ENCODE measurements at regions not wholly inside any gene's neighbourhood (a gene's known extent, or its start where the extent isn't known, plus 50 kb on each side); places are given as distances from the start of the nearest gene placed in this dataset.
A peak's percentile ranks its signal among the peaks of the same experiment; 100 is the strongest.

DNA sequence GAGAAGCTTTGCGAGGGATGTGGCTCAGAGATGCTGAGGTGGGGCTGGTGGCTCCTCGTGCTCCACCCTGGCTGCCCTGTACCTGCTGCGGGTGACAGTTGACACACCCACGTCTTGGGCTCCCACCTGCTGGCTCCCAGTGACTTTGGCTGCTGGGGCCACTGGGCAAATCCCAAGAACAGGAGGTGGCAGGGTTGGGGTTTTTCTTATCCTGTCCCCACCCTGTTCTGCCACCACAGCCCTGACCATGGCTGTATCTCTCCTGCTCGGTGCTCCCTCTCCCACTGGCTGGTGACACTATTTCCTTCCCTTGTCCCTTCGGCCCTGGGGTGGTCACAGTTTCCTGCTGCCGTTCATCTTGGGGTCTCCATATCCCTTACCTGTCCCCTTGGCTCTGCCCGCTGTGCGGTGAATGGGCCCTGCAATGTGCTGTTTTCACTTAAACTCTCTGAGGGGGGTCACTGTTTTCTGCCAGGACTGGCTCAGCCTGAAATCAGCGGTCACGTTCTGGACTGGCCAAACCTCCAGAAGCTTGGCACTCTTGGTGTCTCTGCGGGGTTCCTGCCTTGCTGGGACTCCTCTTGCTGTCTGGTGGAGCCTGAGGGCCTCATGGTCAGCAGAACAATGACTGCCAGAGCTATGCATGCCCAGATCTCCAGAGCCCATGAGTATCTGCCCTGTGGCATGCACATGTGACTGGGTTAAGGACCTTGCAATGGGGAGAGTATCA, 144.2 kb downstream of the IRF8 start:
- no peak for DNase-seq

DNA sequence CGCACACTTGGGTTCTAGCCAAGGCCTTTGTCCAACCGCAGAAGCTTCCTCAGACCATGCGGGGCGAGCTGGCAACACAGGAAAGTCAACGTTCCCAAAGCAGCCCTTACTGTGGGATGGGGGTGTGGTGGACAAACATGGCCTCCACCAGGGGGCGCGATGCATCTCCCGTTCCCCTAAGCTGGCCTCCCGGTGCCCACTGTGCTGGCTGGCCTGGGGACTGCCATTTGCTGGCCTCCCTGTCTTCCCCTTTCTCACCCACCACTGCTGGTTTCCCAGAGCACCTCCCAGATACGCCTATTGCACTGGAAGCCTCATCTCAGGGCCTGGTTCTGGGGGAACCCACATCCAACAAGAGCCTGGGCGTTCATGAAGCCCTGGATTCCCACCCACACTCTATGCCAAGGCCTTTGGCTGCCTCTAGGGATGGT, 145.3 kb downstream of the IRF8 start:
- no peak for DNase-seq

DNA sequence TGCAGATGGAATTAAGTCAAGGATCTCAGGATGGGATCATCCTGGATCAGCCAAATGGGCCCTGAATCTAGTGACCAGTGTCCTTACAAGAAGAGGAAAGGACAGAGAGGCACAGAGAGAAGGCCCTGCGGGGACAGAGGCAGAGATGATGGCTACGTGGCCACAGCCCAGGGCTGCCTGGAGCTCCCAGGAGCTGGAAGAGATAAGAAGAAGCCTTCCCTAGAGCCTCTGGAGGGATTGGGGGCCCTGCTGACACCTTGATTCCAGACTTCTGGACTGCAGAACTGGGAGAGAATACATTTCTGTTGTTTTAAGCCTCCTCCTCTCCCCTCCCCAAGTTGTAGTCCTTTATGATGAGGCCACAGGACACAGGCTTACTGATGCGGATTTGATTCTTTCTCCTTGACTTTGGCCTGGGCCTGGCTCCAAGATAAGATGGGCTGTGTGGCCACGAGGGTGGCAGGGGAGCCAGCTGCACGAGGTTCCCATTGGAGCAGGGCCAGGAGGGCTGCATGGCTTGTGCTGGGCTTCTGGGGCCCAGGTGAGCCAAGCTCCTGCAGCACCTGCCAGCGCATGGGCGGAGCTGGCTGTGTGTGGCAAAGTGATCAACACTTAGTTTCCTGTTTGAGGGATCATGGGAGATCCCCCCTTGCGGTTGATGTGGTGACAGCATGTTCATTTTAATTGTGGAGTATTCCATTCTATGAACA, 146.1 kb downstream of the IRF8 start:
- peak; percentile 76 for DNase-seq

DNA sequence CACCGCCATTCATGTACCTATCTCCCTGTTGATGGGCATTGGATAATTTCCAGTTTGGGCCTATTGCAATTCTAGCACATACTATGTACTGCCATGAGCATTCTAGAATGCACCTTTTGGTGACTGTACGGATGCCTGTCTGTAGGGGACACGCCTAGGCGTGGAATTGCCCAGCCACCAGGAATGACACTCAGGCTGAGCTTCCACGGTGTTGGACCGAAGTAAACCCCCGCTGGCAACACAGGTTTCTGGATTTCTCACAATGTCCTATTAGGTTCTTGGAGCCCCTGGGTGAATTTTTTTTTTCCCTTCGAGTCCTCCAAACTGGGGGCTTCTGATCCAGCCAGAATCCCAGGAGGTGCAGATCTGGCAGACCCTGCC, 146.6 kb downstream of the IRF8 start:
- no peak for DNase-seq

DNA sequence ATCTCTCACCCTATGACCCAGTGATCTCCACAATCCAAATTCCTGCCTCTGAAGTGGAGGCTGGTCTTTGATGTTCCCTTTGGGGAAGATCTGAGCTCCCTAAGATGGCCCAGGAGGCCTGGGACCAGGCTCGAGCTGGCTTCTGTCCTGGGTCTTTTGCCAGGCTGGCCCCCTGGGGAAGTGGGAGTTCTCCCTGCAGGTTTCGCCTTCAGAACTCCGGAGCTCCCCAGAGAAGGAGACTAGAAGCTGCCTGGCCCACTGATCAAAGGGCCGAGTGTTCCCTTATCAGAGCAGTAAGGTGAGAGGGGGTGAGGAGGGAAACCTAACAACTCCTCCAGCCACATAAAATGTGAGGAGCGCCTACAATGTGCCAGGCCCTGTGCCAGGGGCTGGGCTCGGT, 147.1 kb downstream of the IRF8 start:
- no peak for DNase-seq

DNA sequence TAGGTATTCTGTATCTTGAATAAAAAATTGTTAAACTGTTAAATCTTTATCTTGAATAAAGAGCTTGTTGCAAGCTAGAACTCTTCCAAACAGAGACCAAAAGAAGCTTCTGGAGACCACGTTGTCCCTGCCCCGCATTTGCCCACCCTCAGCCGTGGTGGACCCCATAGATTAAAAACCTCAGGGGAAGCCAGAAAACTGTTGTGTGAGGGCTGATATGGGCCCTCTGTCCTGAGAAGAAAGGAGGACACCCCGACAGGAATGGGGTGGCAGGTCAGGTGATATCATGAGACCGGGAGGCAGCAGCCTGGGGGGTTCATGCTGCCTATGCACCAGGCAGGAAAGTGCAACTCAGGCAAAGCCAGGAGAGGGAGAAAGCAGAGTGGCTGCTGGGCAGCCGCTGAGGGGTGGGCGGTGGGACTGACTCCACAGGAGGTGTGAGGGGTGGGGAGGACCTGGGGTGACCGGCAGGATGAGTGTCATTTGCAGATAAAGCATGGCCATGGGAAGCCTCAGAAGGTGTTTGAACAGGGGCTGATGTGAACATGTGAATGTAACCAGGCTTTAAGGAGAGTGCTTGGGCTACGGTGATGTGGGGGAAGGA, 147.8 kb downstream of the IRF8 start:
- no peak for DNase-seq

DNA sequence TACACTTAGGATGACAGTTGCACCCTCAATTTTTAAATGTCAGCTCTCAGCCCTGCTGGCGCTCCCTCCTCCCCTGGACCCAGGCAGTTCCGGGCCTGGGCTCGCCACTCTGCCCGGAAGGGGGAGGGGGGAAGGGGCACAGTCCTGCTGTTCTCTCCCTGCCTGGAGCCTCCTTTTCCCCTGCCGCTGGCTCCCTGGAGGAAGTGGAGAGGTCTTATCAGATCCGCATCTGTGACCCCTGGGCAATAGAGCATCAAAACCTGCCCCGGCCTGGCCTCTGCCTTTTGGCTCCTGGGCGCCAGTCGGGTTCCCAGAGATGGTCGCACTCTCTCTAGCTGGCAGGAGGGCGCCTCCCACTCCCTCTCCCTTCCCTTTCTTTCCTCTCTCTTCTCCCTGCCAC, 149.3 kb downstream of the IRF8 start:
- DNase-seq, result no peak

DNA sequence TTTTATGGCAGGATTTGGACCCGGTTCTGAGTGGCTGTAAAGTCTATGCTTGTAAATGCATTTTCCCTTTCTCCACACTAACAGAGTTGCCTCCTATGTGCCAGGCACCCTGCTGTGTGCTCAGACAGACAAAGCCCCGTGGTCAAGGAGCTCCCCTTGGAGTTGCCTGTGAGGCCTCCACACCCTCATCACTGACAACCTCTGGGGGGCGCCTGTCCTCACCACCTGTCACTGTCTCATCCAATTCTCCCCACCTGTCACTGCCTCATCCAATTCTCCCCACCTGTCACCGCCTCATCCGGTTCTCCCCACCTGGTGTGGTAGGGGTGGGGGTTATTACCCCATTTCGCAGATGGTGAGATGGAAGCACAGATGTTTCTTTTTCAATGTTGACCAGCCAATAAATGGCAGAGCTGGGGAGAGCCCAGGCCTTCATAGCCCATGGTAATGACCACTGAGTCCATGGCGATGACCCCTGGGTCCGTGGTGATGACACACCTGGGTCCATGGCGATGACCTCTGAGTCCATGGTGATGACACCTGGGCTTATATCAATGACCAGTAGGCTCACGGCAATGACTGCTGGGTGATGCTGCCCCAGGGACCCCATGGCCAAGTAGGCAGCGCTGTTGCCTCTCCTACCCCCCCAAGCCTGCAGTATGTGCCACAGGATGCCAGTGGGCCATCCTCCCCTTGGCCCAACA, 150.1 kb downstream of the IRF8 start:
- DNase-seq, result no peak

DNA sequence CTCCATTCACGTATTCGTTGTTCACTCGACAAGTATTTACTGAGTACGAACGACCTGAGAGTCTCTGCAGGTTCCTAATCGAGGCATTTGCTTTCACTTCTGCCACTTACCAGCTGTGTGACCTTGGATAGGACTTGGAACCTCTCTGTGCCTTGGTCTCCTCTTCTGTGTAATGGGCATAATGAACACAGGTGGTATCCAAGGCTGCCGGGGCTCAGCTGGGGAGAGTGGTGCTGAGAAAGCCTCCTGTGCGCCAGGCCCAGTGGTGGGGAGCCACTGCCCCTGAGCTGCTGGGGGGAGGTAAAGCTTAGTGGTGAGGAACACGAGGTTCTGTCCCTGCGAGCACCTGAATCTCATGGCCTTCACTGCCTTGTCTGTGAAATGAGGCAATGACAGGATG, 150.7 kb downstream of the IRF8 start:
- no peak for DNase-seq

DNA sequence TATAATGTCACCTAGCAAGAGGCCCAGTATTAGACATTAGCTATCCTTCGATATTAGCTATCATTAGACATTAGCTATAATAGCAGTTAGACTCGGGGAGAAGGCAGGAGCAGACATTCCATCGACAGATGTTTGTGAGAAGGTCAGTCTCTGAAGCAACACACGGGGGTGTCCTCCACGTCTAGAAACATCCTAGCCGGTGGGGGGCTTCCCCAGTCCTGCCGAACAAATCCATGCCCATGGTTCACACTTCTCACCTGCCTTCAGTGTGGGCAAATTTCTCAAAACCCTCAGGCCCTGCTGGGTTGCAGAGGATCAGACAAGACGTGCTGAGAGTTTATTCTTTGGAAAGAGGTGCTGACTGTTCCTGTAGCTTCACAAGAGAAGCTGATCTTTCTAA, 151.1 kb downstream of the IRF8 start:
- DNase-seq, result no peak

DNA sequence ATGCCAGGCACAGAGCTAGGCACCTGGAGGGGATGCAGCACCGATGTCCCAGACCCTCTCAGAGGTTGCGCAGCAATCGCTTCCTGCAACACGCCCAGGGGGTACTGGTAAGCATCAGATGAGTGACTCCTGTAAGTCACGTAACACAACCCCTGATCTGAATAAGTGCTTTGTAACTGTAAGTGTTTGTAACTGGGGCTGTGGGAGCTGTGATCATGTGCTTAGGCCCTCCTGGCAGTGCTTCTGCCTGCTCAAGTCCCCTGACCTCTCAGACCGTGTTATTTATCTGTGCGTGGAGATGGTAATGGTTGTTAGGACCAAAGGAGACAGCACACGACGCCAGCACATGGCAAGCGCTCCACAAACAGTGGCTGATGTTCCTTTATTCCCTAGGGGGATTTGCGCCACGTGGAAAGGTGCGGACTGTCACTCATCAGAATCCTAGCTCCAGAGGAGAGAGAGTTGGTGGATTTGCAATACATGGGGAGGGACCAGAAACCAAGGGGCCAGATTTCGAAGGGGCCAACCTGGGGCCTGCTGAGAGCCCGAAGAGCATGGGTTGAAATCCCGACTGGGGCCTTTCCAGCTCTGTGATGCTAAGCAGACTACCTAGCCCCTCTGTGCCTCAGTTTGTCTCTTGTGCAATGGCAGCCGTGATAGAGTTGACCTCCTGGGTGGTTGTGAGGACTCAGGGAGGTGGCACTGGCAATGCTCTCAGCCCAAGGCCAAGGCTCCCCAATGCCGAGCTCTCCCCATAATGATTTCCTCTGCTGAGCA, 151.8 kb downstream of the IRF8 start:
- DNase-seq, result no peak

DNA sequence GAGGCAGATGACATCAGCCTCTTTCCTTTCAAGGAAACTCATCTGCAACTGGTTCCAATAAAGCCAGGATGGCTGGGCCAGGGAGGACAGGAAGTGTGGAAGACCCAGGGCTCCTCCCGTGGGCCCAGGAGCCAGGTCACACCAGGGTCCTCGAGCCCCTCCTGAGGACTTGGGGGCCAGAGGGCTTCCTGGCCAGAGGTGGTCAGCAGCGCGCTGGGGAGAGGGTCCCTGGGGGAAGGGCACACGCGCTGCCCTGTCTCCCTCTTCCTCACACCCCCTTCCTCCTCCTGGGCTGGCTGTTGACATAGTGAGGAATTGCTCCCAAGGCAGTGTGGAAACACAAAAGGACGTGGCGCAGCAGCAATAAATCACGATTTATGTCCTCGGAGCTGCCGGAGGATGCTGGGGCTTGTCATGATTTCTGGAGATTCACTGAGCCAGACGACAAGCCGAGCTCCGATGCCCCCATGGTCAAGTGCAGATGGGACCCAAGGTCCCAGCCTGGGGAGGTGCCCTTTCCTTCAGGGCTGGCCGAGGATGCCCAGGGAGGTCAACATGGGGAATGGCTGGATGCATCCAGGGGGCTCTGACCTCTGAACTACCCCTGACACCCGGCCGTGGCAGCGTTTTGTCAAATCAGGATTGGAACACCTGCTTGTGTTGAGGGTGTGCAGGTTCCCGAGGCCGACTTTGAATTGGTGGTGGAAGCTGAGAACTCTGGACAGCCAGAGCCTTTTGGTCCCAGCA, 152.6 kb downstream of the IRF8 start:
- no peak for DNase-seq

DNA sequence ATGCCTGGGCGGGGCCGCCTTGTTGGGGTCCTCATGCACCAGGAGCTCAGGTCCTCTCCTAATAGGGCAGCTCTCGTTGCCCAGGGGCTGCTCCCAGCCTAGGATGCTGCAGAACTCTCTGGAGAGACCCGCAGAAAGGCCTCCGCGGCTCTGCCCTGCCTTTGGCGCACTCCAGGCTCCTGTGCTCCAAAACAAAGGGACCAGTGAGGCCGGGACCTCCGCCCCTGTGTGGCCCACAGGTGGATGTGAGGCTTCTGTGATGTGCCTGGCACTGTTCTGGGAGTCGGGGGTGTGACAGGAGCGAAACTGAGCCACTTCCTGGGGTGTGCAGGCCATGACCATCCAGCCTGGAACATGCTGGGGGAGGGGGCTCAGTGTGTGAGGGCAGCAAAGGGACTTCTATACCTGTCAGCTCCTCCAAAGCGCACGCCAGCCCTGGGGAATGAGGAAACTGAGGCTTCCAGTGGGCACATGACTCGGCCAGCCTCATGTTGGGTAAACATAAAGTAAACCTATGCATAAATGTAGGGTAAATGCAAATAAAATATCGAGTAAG, 153.2 kb downstream of the IRF8 start:
- no peak for DNase-seq

DNA sequence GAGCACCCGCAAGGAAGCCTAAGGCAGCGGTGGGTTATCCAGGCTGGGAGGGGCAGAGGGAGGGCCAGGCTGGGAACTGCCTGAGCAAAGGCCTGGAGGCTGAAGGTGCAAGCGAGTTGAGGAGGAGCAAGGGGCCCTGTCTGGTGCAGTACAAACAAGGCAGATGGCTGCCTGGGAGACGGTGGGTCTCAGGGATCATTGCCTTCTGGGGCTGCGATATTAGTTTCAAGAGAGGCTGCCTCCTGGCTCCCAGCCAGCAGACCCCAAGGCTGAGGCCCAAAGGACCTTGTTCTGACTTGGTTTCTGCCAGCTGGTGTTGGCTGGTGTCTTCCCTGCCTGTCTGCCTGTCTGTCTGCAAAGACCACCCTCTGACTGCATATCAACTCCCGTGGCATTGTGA, 154.0 kb downstream of the IRF8 start:
- no peak for DNase-seq

DNA sequence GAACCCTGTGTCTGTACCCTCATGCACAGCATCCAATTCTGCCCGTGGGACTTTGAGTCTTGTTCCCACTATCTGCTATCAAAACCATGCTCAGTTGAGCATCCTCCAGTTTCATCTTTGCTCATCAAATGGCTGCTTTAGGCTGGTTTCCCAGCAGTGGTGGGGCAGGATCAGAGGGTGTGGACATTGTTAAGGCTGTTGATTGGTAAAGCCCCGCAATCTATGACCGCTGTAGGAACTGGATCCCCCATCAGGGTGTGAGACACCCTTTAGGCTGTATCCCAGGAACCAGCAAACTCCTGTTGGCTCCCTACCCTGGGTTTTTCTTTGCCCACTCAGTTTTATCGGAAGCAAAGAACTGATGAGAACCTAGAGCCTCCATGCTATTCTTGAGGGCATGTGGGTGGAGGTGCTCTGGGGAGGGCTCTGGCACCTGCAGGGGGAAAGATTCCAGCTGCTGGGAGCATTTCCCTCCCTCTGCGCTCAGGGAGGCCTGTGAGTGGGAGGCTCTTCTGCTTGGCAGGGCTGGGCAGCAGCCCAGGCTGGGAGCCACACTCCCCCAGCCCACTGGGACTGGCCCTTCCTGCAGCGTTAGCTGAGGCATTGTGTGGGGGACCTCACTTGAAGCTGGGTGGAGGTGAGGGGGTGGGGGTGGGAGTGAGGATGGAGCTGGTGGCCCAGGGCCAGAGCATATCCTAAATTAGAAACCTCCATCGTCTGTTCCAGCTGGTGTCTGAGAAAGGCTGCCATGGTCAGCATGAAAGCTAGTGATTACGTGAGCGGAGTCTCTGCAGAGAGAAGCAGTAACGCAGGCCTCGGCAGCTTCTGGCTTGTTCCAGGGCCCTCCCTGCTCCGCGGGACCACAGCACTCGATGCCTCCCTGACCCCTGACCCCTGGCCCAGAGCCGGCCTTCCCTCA, 160.6 kb downstream of the IRF8 start:
- DNase-seq, result no peak

DNA sequence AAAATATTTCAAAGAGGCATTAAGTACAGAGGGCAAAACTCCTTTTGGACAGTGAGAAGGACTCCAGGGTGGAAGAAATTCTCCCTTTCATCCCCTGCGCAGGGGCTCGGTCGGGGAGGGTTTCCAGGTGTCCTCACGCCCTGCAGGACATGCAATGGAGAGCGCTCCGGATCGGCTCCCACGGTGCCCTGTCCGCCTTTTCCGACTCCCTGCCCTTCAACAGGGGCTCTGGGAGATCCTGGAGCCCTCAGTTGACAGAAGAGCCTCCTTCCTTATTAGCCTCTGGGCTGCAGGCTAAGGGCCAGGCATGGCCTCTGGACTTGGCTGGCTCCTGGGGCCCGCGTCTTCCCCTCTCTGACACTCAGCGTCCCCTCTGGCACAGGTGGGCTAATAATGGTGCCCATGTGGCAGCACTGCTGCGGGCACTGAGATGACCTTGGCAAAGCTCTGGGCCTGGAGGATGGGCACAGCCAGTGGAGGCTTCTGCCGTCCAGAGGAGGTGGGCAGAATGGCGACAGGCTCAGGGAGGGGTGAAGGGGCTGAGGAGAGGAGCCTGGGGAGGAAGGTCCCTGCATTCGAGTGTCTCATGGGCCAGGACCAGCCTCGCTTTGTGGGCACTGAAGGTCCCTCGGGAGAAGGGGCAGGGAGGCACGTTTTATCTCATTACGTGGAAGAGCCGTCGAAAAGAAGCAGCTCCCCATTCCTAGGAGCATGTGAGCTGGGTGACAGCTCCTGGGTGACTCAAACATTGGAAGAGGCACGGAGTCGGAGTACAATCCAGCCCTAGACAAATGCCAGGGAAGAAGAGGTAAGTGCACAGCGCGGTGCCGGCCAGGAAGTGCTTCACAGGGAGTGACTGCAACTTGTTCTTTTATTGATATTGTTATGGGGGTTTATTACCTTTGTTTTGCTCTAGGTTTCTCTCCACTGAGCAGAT, 161.7 kb downstream of the IRF8 start:
- no peak for DNase-seq

DNA sequence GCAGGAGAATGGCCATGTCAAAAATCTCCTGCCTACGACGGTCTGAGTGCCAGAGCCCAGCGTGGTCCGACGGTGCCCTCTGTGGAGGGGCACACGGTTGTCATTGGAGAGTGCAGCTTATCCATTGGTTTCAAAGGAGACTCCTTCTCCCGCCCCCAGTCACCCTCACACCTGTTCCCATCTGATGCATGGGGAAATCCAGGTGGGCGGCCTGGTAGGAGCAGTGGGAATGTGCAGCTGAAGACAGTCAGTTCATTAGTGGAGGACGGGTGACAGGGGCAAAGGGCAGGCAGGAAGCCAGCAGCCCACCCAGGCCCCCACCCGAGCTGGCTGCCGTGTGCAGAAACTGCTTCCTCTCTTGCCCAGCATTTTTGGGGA, 162.3 kb downstream of the IRF8 start:
- DNase-seq, result no peak

DNA sequence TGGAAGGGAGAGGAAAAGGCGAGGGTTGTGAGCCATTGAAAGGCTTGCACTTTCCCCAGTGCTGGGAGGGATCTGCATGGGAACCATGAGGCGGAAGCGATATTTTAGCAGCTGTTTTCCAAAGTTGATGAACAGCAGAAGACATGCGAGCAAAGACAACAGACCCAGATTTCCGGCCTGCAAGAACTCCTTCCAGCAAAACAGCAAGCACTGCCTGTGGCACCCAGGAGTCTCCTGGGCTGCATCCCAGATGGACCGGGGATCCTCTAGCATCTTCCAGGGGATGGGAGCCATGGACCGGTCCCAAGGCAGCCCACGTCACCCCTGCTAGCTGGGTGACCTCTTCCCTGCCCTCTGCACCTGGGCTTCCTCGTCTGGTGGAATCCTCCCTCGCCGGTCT, 162.8 kb downstream of the IRF8 start:
- DNase-seq, result no peak

DNA sequence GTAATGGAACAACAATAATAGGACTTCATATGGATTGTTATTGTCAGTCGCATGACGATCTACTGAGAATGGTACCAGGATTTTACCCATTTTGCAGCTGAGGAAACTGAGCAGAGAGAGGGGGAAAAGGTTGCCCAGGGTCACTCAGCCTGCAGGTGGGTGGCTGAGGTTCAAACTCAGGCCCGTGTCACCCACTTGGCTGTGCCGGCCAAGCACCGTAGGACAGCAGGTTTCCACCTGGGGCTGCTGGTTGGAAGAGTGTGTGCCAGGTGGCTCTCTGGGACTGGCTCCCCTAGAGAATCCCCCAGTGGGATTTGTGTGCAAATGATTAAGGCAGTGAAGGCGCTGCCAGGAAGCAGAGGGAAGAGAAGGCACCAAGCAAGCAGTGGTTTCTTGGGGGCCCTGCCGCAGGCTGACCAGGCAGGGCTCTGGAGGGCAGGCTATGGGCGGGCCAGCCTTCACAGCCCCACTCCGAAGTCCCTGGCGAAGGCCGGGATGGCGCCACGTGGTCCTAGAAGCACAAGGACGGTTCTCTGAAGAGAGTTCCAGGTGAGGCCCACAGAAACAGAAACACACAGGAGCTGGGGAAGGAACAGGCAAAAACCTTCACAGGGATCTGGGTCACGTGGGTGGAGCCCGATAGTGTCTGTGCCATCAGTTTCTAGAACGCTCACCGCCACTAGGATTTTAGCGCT, 163.5 kb downstream of the IRF8 start:
- no peak for DNase-seq

Data from NCI-H1105 (cell line).